Gastroesophageal sphincter (tissue), 4 donors: ENCODE measurements at regions not wholly inside any gene's neighbourhood (a gene's known extent, or its start where the extent isn't known, plus 50 kb on each side); places are given as distances from the start of the nearest gene placed in this dataset.

ENCODE experiments used
- ATAC-seq: fragments of 150-250 bp; one replicate; pipeline ENCODE4 v1.9.1; 2016; ENCODE audit warnings: mild to moderate bottlenecking, moderate library complexity
- H3K27ac ChIP-seq, 4 donors: fragments of 200-600 bp; sonication (generic) in 3 of 4; 1 replicate in 3 of 4; 2 replicates in 1 of 4; pipeline ENCODE4 v1.5.1; 2016 to 2019
- H3K27me3 ChIP-seq: fragments of 200-600 bp; sonication (generic); one replicate; pipeline ENCODE4 v1.5.1; 2019
- H3K36me3 ChIP-seq, 2 donors: fragments of 200-600 bp; sonication (generic); one replicate each; pipeline ENCODE4 v1.5.1; 2019; ENCODE audit warnings: control low read depth in 1 of 2
- H3K4me1 ChIP-seq, 3 donors: fragments of 200-600 bp; sonication (generic); 1 replicate in 2 of 3; 2 replicates in 1 of 3; pipeline ENCODE4 v1.5.1; 2016 to 2019; ENCODE audit warnings: control low read depth in 2 of 3
- H3K4me3 ChIP-seq, 2 donors: fragments of 200-600 bp; sonication (generic); one replicate each; pipeline ENCODE4 v1.5.1; 2019; ENCODE audit warnings: mild to moderate bottlenecking in 1 of 2, moderate library complexity in 1 of 2
- H3K9me3 ChIP-seq, 3 donors: fragments of 200-600 bp; sonication (generic); one replicate each; pipeline ENCODE4 v1.5.1; 2017 to 2019; ENCODE audit warnings: control low read depth in 2 of 3
- CTCF ChIP-seq, 4 experiments: fragments of 200-600 bp in 2 of 4; fragments of 450-650 bp in 2 of 4; sonication (generic) in 1 of 4; IDR thresholded peaks; one replicate each; pipeline ENCODE4 v1.5.1; 2017 to 2019; ENCODE audit warnings: antibody characterized with exemption in 4 of 4, mild to moderate bottlenecking in 2 of 4, moderate library complexity in 2 of 4
- EP300 ChIP-seq: sonication (generic); formaldehyde crosslinking; IDR thresholded peaks from one replicate; pipeline ENCODE4 v1.6.1; 2017; ENCODE audit warnings: antibody characterized with exemption, mild to moderate bottlenecking
- POLR2A ChIP-seq, 2 donors: fragments of 450-650 bp; IDR thresholded peaks; one replicate each; pipeline ENCODE4 v1.6.1; 2017; ENCODE audit warnings: antibody characterized with exemption in 2 of 2, mild to moderate bottlenecking in 2 of 2, moderate library complexity in 1 of 2
- POLR2AphosphoS5 ChIP-seq: sonication (generic); formaldehyde crosslinking; IDR thresholded peaks from one replicate; pipeline ENCODE4 v1.6.1; 2017; ENCODE audit warnings: antibody characterized with exemption
- whole genome bisulfite sequencing, 2 donors: methylation state at CpG; one replicate each; pipeline ENCODE4 v1.1.5; 2018; ENCODE audit warnings: low coverage in 1 of 2; 5-methylcytosine and 5-hydroxymethylcytosine counted together

- no peak for ATAC-seq
- Histone ChIP-seq H3K4me3 (no peak overlapping the region), H3K4me1 (no peaks in the 10 kb centered on the region), H3K27ac (no peak overlapping the region), H3K9me3 (no peaks in the 10 kb centered on the region), H3K27me3 (peaks cover 5% of the 10 kb centered on the region), H3K36me3 (no peaks in the 10 kb centered on the region)
- 63 to 100% methylated on average over 1 to 2 of the region's 3 CpGs for WGBS, 2 donors
- TF ChIP-seq CTCF (IDR thresholded peaks at IDR 0.05) (no peak), EP300 (no peak), POLR2A (IDR thresholded peaks at IDR 0.05) (no peak), POLR2AphosphoS5 (no peak)
Observed at GRCh38 chr5:167819406-167819805, 472.0 kb upstream of the WWC1 start.

GRCh38 chr5:167820101-167820990 lies 471.1 kb upstream of the WWC1 start:
- Histone ChIP-seq H3K4me3 (no peak overlapping the region), H3K36me3 (no peaks in the 10 kb centered on the region), H3K4me1 (no peaks in the 10 kb centered on the region), H3K27me3 (peaks cover 5% of the 10 kb centered on the region), H3K27ac (no peak overlapping the region), H3K9me3 (no peaks in the 10 kb centered on the region)
- no peak for ATAC-seq
- no peak for TF ChIP-seq POLR2A (IDR thresholded peaks at IDR 0.05)
- no peak for TF ChIP-seq CTCF (IDR thresholded peaks at IDR 0.05)
- 51 to 65% methylated on average over 10 to 11 of the region's 12 CpGs for whole genome bisulfite sequencing, 2 donors

GRCh38 chr5:167821151-167821550 lies 470.3 kb upstream of the WWC1 start:
- Histone ChIP-seq H3K4me3 (no peak overlapping the region), H3K36me3 (no peaks in the 10 kb centered on the region), H3K27ac (no peak overlapping the region), H3K4me1 (no peaks in the 10 kb centered on the region), H3K27me3 (peaks cover 5% of the 10 kb centered on the region), H3K9me3 (no peaks in the 10 kb centered on the region)
- 31 to 83% methylated on average over 1 to 2 of the region's 2 CpGs for whole genome bisulfite sequencing, 2 donors
- no peak for ATAC-seq
- TF ChIP-seq CTCF (IDR thresholded peaks at IDR 0.05): no peak
- TF ChIP-seq POLR2A (IDR thresholded peaks at IDR 0.05): no peak
- no peak for TF ChIP-seq POLR2AphosphoS5
- no peak for TF ChIP-seq EP300

GRCh38 chr5:167821669-167822068 lies 469.8 kb upstream of the WWC1 start:
- WGBS, 2 donors: 80 to 85% methylated on average over 4 of the region's 4 CpGs

More at GRCh38 chr5:167821669-167822068, 469.8 kb upstream of the WWC1 start:
- TF ChIP-seq EP300: no peak
- no peak for TF ChIP-seq POLR2AphosphoS5
- no peak for TF ChIP-seq CTCF (IDR thresholded peaks at IDR 0.05)
- no peak for TF ChIP-seq POLR2A (IDR thresholded peaks at IDR 0.05)
- Histone ChIP-seq H3K27me3 (peaks cover 5% of the 10 kb centered on the region), H3K27ac (no peak overlapping the region), H3K36me3 (no peaks in the 10 kb centered on the region), H3K4me1 (no peaks in the 10 kb centered on the region), H3K4me3 (no peak overlapping the region), H3K9me3 (no peaks in the 10 kb centered on the region)
- no peak for ATAC-seq
